Right renal cortex interstitium (tissue), 3 donors: ENCODE measurements at regions not wholly inside any gene's neighbourhood (a gene's known extent, or its start where the extent isn't known, plus 50 kb on each side); places are given as distances from the start of the nearest gene placed in this dataset.
"Not testable (repeated sequence)": the region's sequence is repeated elsewhere in the genome, so short reads cannot be mapped to it uniquely, and the experiment has no call there.

Source experiments
- DNase-seq, 3 donors: peaks; one replicate each; pipeline ENCODE4 v3.0.0-alpha.2; 2013; ENCODE audit warnings: low read depth in 3 of 3, low spot score in 2 of 3

- no peak for DNase-seq
These were observed 61.1 kb downstream of the MAD2L1 start for GRCh38 chr4:120005527-120005926.

DNA sequence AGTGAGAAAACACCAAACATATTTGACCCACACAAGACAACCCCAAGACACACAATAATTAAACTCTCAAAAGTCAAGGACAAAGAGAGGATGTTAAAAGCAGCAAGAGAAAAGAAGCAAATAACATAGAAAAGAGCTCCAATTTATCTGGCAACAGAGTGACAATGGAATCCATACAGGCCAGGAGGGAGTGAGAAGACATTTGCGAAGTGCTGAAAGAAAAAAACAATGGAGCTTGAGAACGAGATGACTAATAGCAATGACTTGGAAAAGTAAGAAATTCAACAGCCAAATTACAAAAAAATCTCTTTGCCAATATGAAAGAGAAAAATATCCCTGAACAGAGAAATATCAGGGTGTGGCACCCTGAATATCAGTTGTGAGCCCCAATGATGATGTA, 61.6 kb downstream of the MAD2L1 start:
- DNase-seq = no peak

GRCh38 chr4:120004054-120004453, 62.6 kb downstream of the MAD2L1 start:
- no peak for DNase-seq

GRCh38 chr4:120003193-120003592, 63.5 kb downstream of the MAD2L1 start:
- DNase-seq = no peak

- DNase-seq = no peak
These were observed 64.8 kb downstream of the MAD2L1 start for GRCh38 chr4:120001850-120002249.

GRCh38 chr4:120000591-120001296, 65.9 kb downstream of the MAD2L1 start:
- no peak for DNase-seq

DNA sequence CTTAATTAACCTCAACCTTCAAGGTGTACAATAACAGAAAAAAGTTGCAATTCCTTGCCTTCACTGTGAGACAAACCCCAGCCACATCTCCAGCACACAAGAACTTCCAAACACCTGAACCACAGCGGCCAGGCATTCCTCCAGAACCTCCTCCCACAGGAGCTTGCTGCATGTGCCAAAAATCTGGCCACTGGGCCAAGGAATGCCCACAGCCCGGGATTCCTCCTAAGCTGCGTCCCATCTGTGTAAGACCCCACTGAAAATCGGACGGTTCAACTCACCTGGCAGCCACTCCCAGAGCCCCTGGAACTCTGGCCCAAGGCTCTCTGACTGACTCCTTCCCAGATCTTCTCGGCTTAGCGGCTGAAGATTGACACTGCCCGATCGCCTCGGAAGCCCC, 70.6 kb downstream of the MAD2L1 start:
- DNase-seq = not testable (repeated sequence)

GRCh38 chr4:119984996-119985395, 81.7 kb downstream of the MAD2L1 start:
- DNase-seq = no peak

DNA sequence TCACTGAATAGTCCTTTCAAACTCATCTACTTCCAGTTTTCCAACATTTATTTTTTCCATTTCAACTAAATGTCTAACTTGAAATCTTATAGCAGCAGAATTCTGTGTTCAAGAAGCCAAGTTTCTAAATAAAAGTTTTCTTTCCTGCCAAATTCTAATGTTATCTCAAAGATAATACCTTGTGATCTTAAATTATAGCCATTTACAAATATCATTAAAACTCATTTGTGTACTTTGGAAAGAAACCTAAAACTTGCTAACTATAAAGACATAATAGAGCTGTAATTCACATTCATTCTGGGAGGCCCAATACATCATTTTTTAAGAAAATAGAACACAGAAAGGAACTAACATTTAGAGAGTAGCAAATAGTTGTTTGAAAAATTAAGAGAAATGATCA, 83.9 kb downstream of the MAD2L1 start:
- DNase-seq = no peak

- DNase-seq = no peak
These were observed 86.2 kb downstream of the MAD2L1 start for GRCh38 chr4:119980456-119980855.

DNA sequence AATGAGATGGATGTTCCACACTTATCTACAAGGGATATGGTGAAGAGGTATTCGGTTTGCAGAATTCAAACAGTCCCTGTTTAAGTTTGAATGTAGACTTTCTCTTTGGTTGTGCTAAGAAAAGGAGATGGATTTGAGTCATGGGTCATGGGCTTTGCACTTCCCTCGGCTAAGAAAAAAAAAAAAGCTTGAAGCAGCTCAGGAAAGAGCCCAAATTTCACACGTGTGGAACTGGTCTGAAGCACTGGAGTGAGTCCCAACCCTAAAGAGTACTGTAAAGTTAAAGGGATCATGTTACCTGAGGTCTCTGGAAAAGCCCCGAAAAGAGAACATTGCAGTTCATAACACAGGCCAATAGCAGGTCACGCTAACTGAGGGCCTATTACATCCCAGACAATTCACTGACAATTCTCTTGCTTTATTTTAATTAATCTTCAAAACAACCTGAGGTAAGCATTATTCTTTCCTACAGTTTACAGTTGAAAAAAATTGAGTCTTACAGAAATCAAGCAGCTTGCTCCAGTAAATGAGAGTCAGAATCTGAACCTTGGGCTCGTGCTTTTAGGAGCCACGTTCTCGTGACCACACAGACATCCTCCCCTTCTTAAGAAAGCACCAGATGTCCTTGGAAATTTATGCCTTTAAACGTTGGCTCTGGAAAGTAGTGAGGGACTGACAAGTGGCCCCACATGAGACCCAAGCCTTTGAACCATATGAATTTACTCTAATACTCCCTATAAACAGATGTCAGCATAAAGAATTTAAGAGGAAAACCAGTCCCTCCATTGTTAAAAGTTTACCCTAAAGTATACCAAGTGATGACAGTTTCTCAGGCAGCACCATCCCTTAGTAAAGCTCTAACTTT, 89.3 kb downstream of the MAD2L1 start:
- DNase-seq = no peak

DNA sequence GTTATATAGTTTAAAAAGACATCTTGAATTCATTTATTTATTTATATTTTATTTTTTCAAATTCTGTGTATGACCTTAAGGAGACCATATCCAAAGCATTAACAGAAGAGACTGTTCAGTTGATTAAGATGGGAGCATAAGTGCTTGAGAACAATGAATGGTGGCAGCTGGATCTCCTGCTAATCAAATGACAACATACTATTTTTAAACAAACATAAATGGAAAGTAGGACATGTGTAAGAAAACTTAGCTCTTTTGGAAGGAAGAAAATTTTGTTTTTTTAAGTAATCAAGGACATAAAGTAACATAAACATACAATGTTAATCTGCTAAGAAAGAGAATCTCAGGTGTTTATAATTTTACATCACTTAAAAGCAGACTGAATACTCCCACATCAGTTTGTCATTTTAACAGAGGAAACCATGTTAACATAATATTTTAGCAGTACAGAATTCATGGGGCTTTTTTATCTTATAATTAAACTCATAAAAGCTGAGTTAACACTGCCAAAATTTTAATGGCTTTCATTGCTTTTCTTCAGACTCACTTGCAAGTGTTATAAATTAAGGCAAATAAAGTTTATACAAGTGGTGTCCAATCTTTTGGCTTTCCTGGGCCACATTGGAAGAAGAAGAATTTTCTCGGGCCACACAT, 95.1 kb downstream of the MAD2L1 start:
- DNase-seq = peak in 2 of 3 donors; percentile 42 to 47

GRCh38 chr4:119962631-119963030, 104.0 kb downstream of the MAD2L1 start:
- DNase-seq = no peak

DNA sequence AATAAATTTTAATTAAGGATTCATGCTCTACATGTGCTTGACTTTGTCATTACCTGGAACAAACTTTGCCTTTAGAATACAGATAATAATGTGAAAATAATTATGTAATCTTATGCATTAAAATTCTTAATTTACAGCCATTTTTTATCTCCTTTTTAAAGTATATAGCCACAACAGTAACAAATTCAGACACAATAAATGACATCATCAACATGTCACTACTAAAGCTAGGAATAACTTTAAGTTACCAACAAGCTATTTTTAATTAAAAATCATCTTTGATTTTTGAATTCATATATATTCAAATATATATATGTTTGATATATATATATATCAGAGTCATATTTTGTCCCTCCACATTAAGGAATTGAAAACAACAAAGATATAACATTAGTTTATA, 107.7 kb downstream of the MAD2L1 start:
- no peak for DNase-seq

GRCh38 chr4:119955256-119955655, 111.4 kb downstream of the MAD2L1 start:
- no peak for DNase-seq

DNA sequence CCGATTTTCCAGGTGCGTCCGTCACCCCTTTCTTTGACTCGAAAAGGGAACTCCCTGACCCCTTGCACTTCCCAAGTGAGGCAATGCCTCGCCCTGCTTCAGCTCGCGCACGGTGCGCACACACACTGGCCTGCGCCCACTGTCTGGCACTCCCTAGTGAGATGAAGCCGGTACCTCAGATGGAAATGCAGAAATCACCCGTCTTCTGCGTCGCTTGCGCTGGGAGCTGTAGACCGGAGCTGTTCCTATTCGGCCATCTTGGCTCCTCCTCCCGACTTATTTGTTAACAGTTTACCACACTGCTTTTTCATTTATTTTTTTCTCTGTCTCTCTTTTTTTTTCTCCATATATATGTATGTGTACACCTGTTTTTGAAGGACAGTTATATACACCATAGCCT, 112.2 kb downstream of the MAD2L1 start:
- not testable (repeated sequence) for DNase-seq

- no peak for DNase-seq
These were observed 120.3 kb downstream of the MAD2L1 start for GRCh38 chr4:119946359-119946758.

- no peak for DNase-seq
These were observed 123.8 kb downstream of the MAD2L1 start for GRCh38 chr4:119942806-119943205.

DNA sequence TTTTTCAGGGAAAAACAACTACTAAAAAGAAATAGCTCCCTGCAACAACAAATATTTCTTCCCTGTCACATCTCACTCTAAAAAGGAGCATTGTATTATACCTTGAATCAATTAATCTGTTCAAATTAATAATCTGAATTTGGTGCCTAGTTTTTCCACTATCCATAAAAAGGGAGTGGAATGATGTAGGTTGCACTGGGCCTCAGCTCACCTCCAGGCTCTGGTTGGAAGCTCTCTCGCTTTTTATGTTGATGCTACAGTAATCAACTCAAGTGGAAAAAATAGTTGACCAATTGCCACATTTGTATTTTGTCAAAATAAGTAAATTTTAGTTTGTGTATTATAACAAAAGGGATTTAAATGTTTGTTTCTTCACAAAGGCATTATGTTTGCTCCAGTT, 126.1 kb downstream of the MAD2L1 start:
- no peak for DNase-seq

DNA sequence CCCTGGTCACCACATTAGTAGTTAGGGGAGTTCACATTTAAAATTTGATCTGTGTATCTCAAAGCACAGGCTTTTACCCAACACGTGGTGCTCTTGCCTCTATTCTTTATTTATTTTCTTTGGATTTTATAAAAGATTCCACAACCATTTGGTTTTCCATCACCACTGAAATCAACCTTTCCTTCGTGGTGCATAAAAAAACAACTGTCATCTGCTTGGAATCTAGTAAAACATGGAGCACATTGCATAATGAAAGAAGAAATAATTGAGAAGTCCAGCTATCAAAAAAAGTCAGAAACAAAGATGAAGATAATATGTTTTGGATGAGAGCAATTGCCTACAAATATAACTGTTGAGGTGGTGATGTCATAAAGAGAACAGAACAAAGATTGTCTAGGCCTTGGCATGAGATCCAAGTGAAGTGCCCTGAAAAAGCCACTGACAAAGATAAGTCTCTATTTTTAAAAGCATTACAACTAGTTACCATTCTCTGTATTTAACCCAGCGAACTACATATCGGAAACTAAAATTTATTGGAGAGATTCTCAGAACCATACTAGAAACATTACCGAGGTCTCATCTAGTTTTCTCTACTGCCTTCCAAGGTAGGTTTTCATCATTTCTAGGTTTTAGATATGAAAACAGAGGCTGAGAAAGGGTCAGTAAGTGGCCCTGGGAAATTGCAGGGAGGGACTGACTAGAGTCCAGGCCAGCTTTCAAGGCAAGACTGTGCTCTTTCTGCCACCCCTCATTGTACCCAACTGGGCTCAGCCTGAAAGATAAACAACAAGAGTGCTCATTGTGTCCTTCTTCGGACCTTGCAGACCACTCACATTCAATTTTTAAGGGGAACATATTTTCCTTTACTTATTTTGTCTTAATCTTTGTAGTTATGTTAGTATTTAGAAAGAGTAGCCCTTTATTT, 127.3 kb downstream of the MAD2L1 start:
- no peak for DNase-seq

- DNase-seq = no peak
These were observed 128.9 kb downstream of the MAD2L1 start for GRCh38 chr4:119937746-119938145.
